HG03521 (cell line): ENCODE measurements at regions not wholly inside any gene's neighbourhood (a gene's known extent, or its start where the extent isn't known, plus 50 kb on each side); places are given as distances from the start of the nearest gene placed in this dataset.
"Not testable (repeated sequence)": the region's sequence is repeated elsewhere in the genome, so short reads cannot be mapped to it uniquely, and the experiment has no call there.

Experiments
- ATAC-seq: cut with Tn5 transposase; IDR thresholded peaks from one replicate; pipeline ENCODE4 v1.9.1; 2021; ENCODE audit warnings: mild to moderate bottlenecking, moderate library complexity; ENCODE audit not compliant: unreplicated experiment

- no peak for ATAC-seq
Observed at GRCh38 chr5:148880197-148880596, 53.8 kb downstream of the ADRB2 start.

GRCh38 chr5:148880696-148881095, 54.3 kb downstream of the ADRB2 start:
- no peak for ATAC-seq

- ATAC-seq, result no peak
Observed at GRCh38 chr5:148882332-148882731, 55.9 kb downstream of the ADRB2 start.

- no peak for ATAC-seq
Observed at GRCh38 chr5:148884339-148885020, 58.1 kb downstream of the ADRB2 start.

- ATAC-seq, result no peak
Observed at GRCh38 chr5:148887123-148887881, 60.9 kb downstream of the ADRB2 start.

GRCh38 chr5:148889936-148890335, 63.5 kb downstream of the ADRB2 start:
- not testable (repeated sequence) for ATAC-seq

GRCh38 chr5:148895441-148895840, 69.0 kb downstream of the ADRB2 start:
- ATAC-seq, result not testable (repeated sequence)

GRCh38 chr5:148897842-148898241, 71.4 kb downstream of the ADRB2 start:
- ATAC-seq, result no peak

- ATAC-seq, result no peak
Observed at GRCh38 chr5:148898413-148899075, 72.1 kb downstream of the ADRB2 start.

GRCh38 chr5:148899993-148900392, 73.6 kb downstream of the ADRB2 start:
- ATAC-seq, result no peak

- ATAC-seq, result no peak
Observed at GRCh38 chr5:148902478-148902877, 76.1 kb downstream of the ADRB2 start.

GRCh38 chr5:148903587-148903986, 77.2 kb downstream of the ADRB2 start:
- ATAC-seq, result no peak

GRCh38 chr5:148904440-148904839, 78.0 kb downstream of the ADRB2 start:
- ATAC-seq, result no peak

- no peak for ATAC-seq
Observed at GRCh38 chr5:148905541-148905940, 79.1 kb downstream of the ADRB2 start.

GRCh38 chr5:148906968-148907367, 80.6 kb downstream of the ADRB2 start:
- no peak for ATAC-seq

- ATAC-seq, result no peak
Observed at GRCh38 chr5:148909040-148909439, 82.6 kb downstream of the ADRB2 start.

GRCh38 chr5:148909766-148910165, 83.4 kb downstream of the ADRB2 start:
- no peak for ATAC-seq

- no peak for ATAC-seq
Observed at GRCh38 chr5:148910216-148910615, 83.8 kb downstream of the ADRB2 start.

- ATAC-seq, result no peak
Observed at GRCh38 chr5:148910686-148911361, 84.4 kb downstream of the ADRB2 start.

GRCh38 chr5:148911386-148911785, 85.0 kb downstream of the ADRB2 start:
- ATAC-seq, result no peak

GRCh38 chr5:148912146-148912545, 85.7 kb downstream of the ADRB2 start:
- no peak for ATAC-seq
